H9 (cell line): ENCODE measurements at regions not wholly inside any gene's neighbourhood (a gene's known extent, or its start where the extent isn't known, plus 50 kb on each side); places are given as distances from the start of the nearest gene placed in this dataset.

Experiments
- DNase-seq: peaks from one replicate; pipeline ENCODE4 v3.0.0-alpha.2; 2017
- H2AFZ ChIP-seq: one replicate; pipeline ENCODE4 v1.6.1; 2013; ENCODE audit warnings: mild to moderate bottlenecking, low read length, control low read depth, moderate library complexity
- H2AK5ac ChIP-seq: 2 replicates; pipeline ENCODE4 v1.6.1; 2013; ENCODE audit warnings: low read length, control low read depth, mixed read lengths; ENCODE audit not compliant: insufficient read length
- H2BK120ac ChIP-seq: one replicate; pipeline ENCODE4 v1.6.1; 2013; ENCODE audit warnings: low read depth, mild to moderate bottlenecking, low read length, control low read depth, inconsistent platforms; ENCODE audit not compliant: poor library complexity, severe bottlenecking
- H2BK12ac ChIP-seq: 2 replicates; pipeline ENCODE4 v1.6.1; 2013; ENCODE audit warnings: low read length, control low read depth, mixed read lengths, low read depth; ENCODE audit not compliant: insufficient read length
- H2BK15ac ChIP-seq: 2 replicates; pipeline ENCODE4 v1.6.1; 2013; ENCODE audit warnings: low read depth, low read length, control low read depth
- H2BK20ac ChIP-seq: one replicate; pipeline ENCODE4 v1.6.1; 2013; ENCODE audit warnings: low read depth, mild to moderate bottlenecking, low read length, control low read depth, inconsistent platforms; ENCODE audit not compliant: poor library complexity, severe bottlenecking
- H2BK5ac ChIP-seq: 2 replicates; pipeline ENCODE4 v1.6.1; 2013; ENCODE audit warnings: low read length, control low read depth, mixed read lengths; ENCODE audit not compliant: insufficient read length
- H3K14ac ChIP-seq: 2 replicates; pipeline ENCODE4 v1.6.1; 2013; ENCODE audit warnings: low read length, control low read depth; ENCODE audit not compliant: insufficient read depth
- H3K18ac ChIP-seq: 2 replicates; pipeline ENCODE4 v1.6.1; 2013; ENCODE audit warnings: low read depth, mild to moderate bottlenecking, mixed read lengths, low read length, control low read depth; ENCODE audit not compliant: insufficient read length
- H3K23ac ChIP-seq: 2 replicates; pipeline ENCODE4 v1.6.1; 2013; ENCODE audit warnings: low read length, control low read depth, mixed read lengths, low read depth; ENCODE audit not compliant: insufficient read length
- H3K23me2 ChIP-seq: 2 replicates; pipeline ENCODE4 v1.6.1; 2013; ENCODE audit warnings: low read depth, mild to moderate bottlenecking, mixed read lengths, low read length, control low read depth; ENCODE audit not compliant: insufficient read length, poor library complexity, severe bottlenecking
- H3K27ac ChIP-seq: 2 replicates; pipeline ENCODE4 v1.5.1; 2013; ENCODE audit warnings: low read length, control low read depth, mixed read lengths, low read depth; ENCODE audit not compliant: insufficient read length
- H3K27me3 ChIP-seq: 2 replicates; pipeline ENCODE4 v1.6.1; 2013; ENCODE audit warnings: low read length, control low read depth, inconsistent platforms; ENCODE audit not compliant: insufficient read depth
- H3K4ac ChIP-seq: 2 replicates; pipeline ENCODE4 v1.6.1; 2013; ENCODE audit warnings: low read depth, mild to moderate bottlenecking, control low read depth, inconsistent platforms, low read length, moderate library complexity
- H3K4me1 ChIP-seq: 2 replicates; pipeline ENCODE4 v1.6.1; 2013; ENCODE audit warnings: low read length, control low read depth, inconsistent platforms; ENCODE audit not compliant: insufficient read depth
- H3K4me2 ChIP-seq: 2 replicates; pipeline ENCODE4 v1.6.1; 2013; ENCODE audit warnings: low read length, control low read depth, mixed read lengths; ENCODE audit not compliant: insufficient read length, insufficient read depth
- H3K56ac ChIP-seq: 2 replicates; pipeline ENCODE4 v1.6.1; 2013; ENCODE audit warnings: low read depth, mild to moderate bottlenecking, mixed read lengths, low read length, control low read depth; ENCODE audit not compliant: insufficient read length
- H3K79me1 ChIP-seq: 2 replicates; pipeline ENCODE4 v1.6.1; 2013; ENCODE audit warnings: low read depth, mild to moderate bottlenecking, moderate library complexity, low read length, control low read depth, inconsistent platforms; ENCODE audit not compliant: insufficient read depth, poor library complexity, severe bottlenecking
- H3K79me2 ChIP-seq: 2 replicates; pipeline ENCODE4 v1.6.1; 2013; ENCODE audit warnings: low read length, control low read depth, inconsistent platforms; ENCODE audit not compliant: insufficient read depth
- H3K9ac ChIP-seq: 2 replicates; pipeline ENCODE4 v1.6.1; 2013; ENCODE audit warnings: low read length, control low read depth, mixed read lengths; ENCODE audit not compliant: insufficient read length; ENCODE audit errors: extremely low read depth
- H3K9me3 ChIP-seq: one replicate; pipeline ENCODE4 v1.6.1; 2013; ENCODE audit warnings: low read depth, low read length, inconsistent platforms; ENCODE audit not compliant: control insufficient read depth
- H3T11ph ChIP-seq: one replicate; pipeline ENCODE4 v1.6.1; 2013; ENCODE audit warnings: mild to moderate bottlenecking, low read length, control low read depth, inconsistent platforms
- H4K20me1 ChIP-seq: one replicate; pipeline ENCODE4 v1.6.1; 2013; ENCODE audit not compliant: control insufficient read depth, insufficient read length, insufficient read depth
- H4K5ac ChIP-seq: 2 replicates; pipeline ENCODE4 v1.6.1; 2013; ENCODE audit warnings: low read depth, mild to moderate bottlenecking, mixed read lengths, low read length, control low read depth; ENCODE audit not compliant: insufficient read length
- H4K8ac ChIP-seq: replicated peaks from 2 replicates; pipeline ENCODE4 v1.6.1; 2013; ENCODE audit warnings: low read length, control low read depth, mixed read lengths, low read depth; ENCODE audit not compliant: insufficient read length
- H4K91ac ChIP-seq: 2 replicates; pipeline ENCODE4 v1.6.1; 2013; ENCODE audit warnings: low read depth, mild to moderate bottlenecking, moderate library complexity, mixed read lengths, low read length, control low read depth; ENCODE audit not compliant: insufficient read length
- H3K27ac Mint-ChIP-seq, 3 experiments: 2 replicates in 2 of 3; 3 replicates in 1 of 3; pipeline ENCODE4 v1.8.0; 2020 to 2021; ENCODE audit warnings: mixed read lengths in 3 of 3, mild to moderate bottlenecking in 1 of 3, moderate library complexity in 1 of 3
- H3K27me3 Mint-ChIP-seq: 2 replicates; pipeline ENCODE4 v1.8.0; 2021; ENCODE audit warnings: low read depth, mild to moderate bottlenecking, moderate library complexity, mixed read lengths
- H3K36me3 Mint-ChIP-seq, 3 experiments: 2 replicates in 2 of 3; 3 replicates in 1 of 3; pipeline ENCODE4 v1.8.0; 2020 to 2021; ENCODE audit warnings: low read depth in 3 of 3, mixed read lengths in 3 of 3; ENCODE audit not compliant: insufficient read depth in 1 of 3
- H3K4me1 Mint-ChIP-seq, 2 experiments: 2 replicates each; pipeline ENCODE4 v1.8.0; 2020; ENCODE audit warnings: mixed read lengths in 2 of 2
- H3K4me3 Mint-ChIP-seq, 2 experiments: 2 replicates in 1 of 2; 3 replicates in 1 of 2; pipeline ENCODE4 v1.8.0; 2020 to 2021; ENCODE audit warnings: mild to moderate bottlenecking in 2 of 2, mixed read lengths in 2 of 2, moderate library complexity in 1 of 2
- H3K9me3 Mint-ChIP-seq, 2 experiments: 2 replicates in 1 of 2; 3 replicates in 1 of 2; pipeline ENCODE4 v1.8.0; 2020; ENCODE audit warnings: mild to moderate bottlenecking in 2 of 2, mixed read lengths in 2 of 2, moderate library complexity in 1 of 2
- TF ChIP-seq, protein P1 (sequence below): fragments of 200-600 bp; sonication (generic); conservative IDR thresholded peaks from 3 replicates; pipeline ENCODE4 v1.8.0; 2021; ENCODE audit warnings: antibody characterized with exemption, mild to moderate bottlenecking

DNA sequence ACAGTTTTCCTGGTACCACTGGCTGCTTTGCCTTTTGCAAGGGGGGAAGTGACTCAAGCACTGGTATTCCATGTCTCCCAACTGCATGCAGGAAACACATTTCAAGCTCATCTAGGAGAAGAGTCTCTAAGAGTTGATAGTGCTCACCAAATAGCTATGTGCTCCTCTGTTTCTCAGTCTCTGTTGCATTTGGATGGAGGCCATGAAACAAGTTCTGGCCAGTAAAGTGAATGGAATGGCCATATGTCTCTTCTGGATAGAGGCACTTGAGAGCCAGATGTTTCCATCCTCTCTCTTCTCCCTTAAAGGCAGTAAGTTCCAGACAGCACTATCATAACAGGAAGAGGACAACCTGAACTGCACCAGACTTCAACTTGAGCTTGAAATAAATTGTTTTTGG is 60.6 kb downstream of the C16orf82 start:
- no peaks in the 10 kb centered on the region for H3K4me1 ChIP-seq
- Mint-ChIP-seq H3K9me3 (peaks cover 30 to 40% of the 10 kb centered on the region in 2 experiments), H3K27ac (no peak overlapping the region), H3K4me3 (no peak overlapping the region), H3K36me3 (peaks cover 0 to 5% (median 4%) of the 10 kb centered on the region in 3 experiments; a peak in 5 of 7 replicates), H3K27me3 (peaks cover 5% of the 10 kb centered on the region), H3K4me1 (no peaks in the 10 kb centered on the region)
- H3K27me3 ChIP-seq, result no peaks in the 10 kb centered on the region
- H3K23ac ChIP-seq, result no peak overlapping the region
- H3K4me2 ChIP-seq, result no peak overlapping the region
- H3K79me1 ChIP-seq, result no peaks in the 10 kb centered on the region
- no peak overlapping the region for H3K4ac ChIP-seq
- no peak overlapping the region for H3K56ac ChIP-seq
- H2BK5ac ChIP-seq, result no peak overlapping the region
- H3K9me3 ChIP-seq, result no peaks in the 10 kb centered on the region
- H2BK20ac ChIP-seq, result no peak overlapping the region
- H3T11ph ChIP-seq, result no peak overlapping the region
- no peak overlapping the region for H2BK15ac ChIP-seq
- H3K18ac ChIP-seq, result no peak overlapping the region
- H3K23me2 ChIP-seq, result no peaks in the 10 kb centered on the region
- H2BK120ac ChIP-seq, result no peak overlapping the region
- H4K5ac ChIP-seq, result no peak overlapping the region
- no peak overlapping the region for H3K9ac ChIP-seq
- no peak overlapping the region for H3K14ac ChIP-seq
- H2AK5ac ChIP-seq, result no peak overlapping the region
- no peak overlapping the region for H2AFZ ChIP-seq
- H4K8ac ChIP-seq, result no peak overlapping the region
- no peak overlapping the region for H2BK12ac ChIP-seq
- no peak for DNase-seq
- no peaks in the 10 kb centered on the region for H4K20me1 ChIP-seq
- no peaks in the 10 kb centered on the region for H3K79me2 ChIP-seq
- H3K27ac ChIP-seq, result no peak overlapping the region
- TF ChIP-seq, protein P1, sequence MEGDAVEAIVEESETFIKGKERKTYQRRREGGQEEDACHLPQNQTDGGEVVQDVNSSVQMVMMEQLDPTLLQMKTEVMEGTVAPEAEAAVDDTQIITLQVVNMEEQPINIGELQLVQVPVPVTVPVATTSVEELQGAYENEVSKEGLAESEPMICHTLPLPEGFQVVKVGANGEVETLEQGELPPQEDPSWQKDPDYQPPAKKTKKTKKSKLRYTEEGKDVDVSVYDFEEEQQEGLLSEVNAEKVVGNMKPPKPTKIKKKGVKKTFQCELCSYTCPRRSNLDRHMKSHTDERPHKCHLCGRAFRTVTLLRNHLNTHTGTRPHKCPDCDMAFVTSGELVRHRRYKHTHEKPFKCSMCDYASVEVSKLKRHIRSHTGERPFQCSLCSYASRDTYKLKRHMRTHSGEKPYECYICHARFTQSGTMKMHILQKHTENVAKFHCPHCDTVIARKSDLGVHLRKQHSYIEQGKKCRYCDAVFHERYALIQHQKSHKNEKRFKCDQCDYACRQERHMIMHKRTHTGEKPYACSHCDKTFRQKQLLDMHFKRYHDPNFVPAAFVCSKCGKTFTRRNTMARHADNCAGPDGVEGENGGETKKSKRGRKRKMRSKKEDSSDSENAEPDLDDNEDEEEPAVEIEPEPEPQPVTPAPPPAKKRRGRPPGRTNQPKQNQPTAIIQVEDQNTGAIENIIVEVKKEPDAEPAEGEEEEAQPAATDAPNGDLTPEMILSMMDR, result no peak
- H4K91ac ChIP-seq, result no peak overlapping the region
